HUES6 (cell line): ENCODE measurements at regions not wholly inside any gene's neighbourhood (a gene's known extent, or its start where the extent isn't known, plus 50 kb on each side); places are given as distances from the start of the nearest gene placed in this dataset.

Source experiments
- H3K27ac ChIP-seq: 2 replicates; pipeline ENCODE4 v1.7.0; 2013; ENCODE audit warnings: low read depth, mild to moderate bottlenecking, low read length, inconsistent platforms
- H3K27me3 ChIP-seq: 2 replicates; pipeline ENCODE4 v1.6.1; 2013; ENCODE audit warnings: low read length; ENCODE audit not compliant: control insufficient read depth, insufficient read depth
- H3K36me3 ChIP-seq: 2 replicates; pipeline ENCODE4 v1.6.1; 2013; ENCODE audit warnings: low read length; ENCODE audit not compliant: control insufficient read depth, insufficient read depth
- H3K4me1 ChIP-seq: 2 replicates; pipeline ENCODE4 v1.6.1; 2013; ENCODE audit warnings: low read length; ENCODE audit not compliant: control insufficient read depth, insufficient read depth
- H3K4me3 ChIP-seq: 2 replicates; pipeline ENCODE4 v1.5.1; 2013; ENCODE audit warnings: low read depth, low read length
- H3K9ac ChIP-seq: one replicate; pipeline ENCODE4 v1.6.1; 2013; ENCODE audit warnings: mild to moderate bottlenecking, low read length
- H3K9me3 ChIP-seq: 2 replicates; pipeline ENCODE4 v1.6.1; 2013; ENCODE audit warnings: low read depth, low read length; ENCODE audit not compliant: control insufficient read depth, insufficient read depth

DNA sequence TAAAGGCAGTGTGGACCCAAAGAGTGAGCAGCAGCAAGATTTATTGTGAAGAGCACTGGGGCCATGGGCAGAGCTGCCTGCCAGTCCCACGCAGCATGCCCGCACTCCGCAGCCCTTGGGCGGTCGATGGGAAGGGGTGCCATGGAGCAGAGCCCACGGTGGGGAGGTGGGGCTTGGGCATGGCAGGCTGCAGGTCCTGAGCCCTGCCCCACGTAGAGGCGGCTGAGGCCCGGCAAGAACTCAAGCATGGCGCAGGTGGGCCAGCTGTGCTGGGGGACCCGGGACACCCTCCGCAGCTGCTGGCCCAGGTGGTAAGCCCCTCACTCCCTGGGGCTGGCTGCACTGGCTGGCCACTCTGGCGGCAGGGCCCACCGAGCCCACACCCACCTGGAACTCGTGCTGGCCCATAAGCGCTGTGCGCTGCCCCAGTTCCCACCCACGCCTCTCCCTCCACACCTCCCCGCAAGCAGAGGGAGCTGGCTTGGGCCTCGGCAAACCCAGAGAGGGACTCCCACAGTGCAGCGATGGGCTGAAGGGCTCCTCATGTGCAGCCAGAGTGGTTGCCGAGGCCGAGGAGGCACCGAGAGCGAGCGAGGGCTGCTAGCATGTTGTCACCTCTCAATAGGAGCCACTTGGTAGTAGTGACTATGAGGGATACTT is 1218.8 kb upstream of the EPHA6 start:
- H3K27me3 ChIP-seq = no peaks in the 10 kb centered on the region
- H3K9me3 ChIP-seq = peaks cover 15% of the 10 kb centered on the region; the same call in 1 of the 2 replicates
- H3K9ac ChIP-seq = no peak overlapping the region
- no peaks in the 10 kb centered on the region for H3K36me3 ChIP-seq
- H3K4me3 ChIP-seq = no peak overlapping the region
- no peaks in the 10 kb centered on the region for H3K4me1 ChIP-seq
- H3K27ac ChIP-seq = no peak overlapping the region

DNA sequence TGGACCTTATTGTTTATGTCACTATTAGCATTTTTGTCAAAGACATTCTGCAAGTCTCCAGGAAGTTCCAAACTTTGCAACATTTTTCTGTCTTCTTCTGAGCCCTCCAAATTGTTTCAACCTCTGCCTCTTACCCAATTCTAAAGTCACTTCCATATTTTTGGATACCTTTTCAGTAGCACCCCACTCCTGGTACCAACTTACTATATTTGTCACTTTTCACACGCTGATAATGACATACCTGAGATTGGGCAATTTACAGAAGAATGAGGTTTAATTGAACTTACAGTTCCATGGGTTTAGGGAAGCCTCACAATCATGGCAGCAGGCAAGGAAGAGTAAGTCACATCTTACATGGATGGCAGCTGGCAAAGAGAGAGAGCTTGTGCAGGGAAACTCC is 1206.5 kb upstream of the EPHA6 start:
- no peaks in the 10 kb centered on the region for H3K36me3 ChIP-seq
- no peak overlapping the region for H3K9ac ChIP-seq
- H3K27me3 ChIP-seq = no peaks in the 10 kb centered on the region

DNA sequence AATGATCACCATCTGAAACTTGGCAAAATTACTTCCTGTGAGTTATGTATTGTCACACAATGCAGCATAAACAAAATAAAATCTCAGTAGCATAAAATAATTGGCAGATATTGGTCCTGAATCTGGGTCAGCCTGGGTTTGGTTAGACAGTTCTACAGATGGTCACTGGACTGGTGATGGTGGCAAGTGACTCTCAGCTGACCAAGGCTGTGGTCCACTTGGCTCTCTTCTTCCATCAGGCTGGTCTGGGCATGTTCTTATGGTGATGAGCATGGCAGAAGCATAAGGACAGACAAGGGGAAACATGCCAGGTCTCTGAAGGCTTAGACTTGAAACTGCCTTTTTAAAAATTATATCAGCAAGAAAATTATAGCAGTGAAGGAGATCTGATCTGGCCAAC is 1205.0 kb upstream of the EPHA6 start:
- Histone ChIP-seq H3K27me3 (no peaks in the 10 kb centered on the region), H3K9ac (no peak overlapping the region), H3K36me3 (no peaks in the 10 kb centered on the region), H3K4me3 (no peak overlapping the region), H3K9me3 (peaks cover 44% of the 10 kb centered on the region), H3K4me1 (no peaks in the 10 kb centered on the region), H3K27ac (no peak overlapping the region)

More for the DNA sequence above, 1206.5 kb upstream of the EPHA6 start:
- Histone ChIP-seq H3K27ac (no peak overlapping the region), H3K4me1 (no peaks in the 10 kb centered on the region), H3K9me3 (peaks cover 44% of the 10 kb centered on the region), H3K4me3 (no peak overlapping the region)

DNA sequence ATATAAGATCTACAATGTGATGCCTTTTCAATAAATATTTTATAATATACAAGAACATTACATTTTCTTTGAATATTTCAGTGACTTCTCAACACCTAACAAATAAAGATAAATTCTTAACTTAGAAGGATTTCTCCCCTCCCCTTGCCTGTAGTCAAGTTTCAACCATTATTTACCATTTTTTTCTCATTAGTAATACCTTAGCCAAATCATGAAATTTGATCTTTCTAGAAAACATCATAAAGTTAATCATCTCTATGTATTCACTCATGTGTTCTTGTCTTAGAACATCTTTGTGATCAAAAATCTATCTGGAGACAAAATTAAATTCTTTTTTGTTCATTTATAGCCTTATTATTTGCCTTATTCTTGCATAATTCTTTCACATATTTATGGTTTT is 1201.8 kb upstream of the EPHA6 start:
- no peak overlapping the region for H3K9ac ChIP-seq
- H3K27me3 ChIP-seq = no peaks in the 10 kb centered on the region
- no peak overlapping the region for H3K27ac ChIP-seq
- H3K36me3 ChIP-seq = no peaks in the 10 kb centered on the region
- H3K9me3 ChIP-seq = peaks cover 23% of the 10 kb centered on the region
- no peaks in the 10 kb centered on the region for H3K4me1 ChIP-seq
- no peak overlapping the region for H3K4me3 ChIP-seq

DNA sequence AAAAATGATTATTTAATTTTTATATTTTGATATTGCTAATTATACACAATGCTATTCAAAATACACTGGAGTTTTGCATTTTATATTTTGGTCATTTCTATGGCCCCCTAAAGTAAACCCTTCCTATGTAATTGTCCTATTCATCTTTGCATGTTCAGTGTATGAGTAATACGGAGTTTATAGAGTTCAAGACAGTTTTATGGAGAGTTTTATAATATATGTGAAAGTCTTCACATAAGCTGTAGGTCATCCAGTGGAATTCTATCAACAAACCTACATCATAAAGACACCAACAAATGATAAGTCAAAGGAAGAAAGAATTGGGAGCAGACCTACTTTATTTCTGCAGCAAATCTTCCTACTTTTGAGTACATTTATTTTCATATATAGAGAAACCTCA is 1200.4 kb upstream of the EPHA6 start:
- no peaks in the 10 kb centered on the region for H3K27me3 ChIP-seq
- H3K27ac ChIP-seq = no peak overlapping the region
- no peaks in the 10 kb centered on the region for H3K36me3 ChIP-seq
- peaks cover 13% of the 10 kb centered on the region for H3K9me3 ChIP-seq
- H3K4me1 ChIP-seq = no peaks in the 10 kb centered on the region
- no peak overlapping the region for H3K9ac ChIP-seq
- no peak overlapping the region for H3K4me3 ChIP-seq

DNA sequence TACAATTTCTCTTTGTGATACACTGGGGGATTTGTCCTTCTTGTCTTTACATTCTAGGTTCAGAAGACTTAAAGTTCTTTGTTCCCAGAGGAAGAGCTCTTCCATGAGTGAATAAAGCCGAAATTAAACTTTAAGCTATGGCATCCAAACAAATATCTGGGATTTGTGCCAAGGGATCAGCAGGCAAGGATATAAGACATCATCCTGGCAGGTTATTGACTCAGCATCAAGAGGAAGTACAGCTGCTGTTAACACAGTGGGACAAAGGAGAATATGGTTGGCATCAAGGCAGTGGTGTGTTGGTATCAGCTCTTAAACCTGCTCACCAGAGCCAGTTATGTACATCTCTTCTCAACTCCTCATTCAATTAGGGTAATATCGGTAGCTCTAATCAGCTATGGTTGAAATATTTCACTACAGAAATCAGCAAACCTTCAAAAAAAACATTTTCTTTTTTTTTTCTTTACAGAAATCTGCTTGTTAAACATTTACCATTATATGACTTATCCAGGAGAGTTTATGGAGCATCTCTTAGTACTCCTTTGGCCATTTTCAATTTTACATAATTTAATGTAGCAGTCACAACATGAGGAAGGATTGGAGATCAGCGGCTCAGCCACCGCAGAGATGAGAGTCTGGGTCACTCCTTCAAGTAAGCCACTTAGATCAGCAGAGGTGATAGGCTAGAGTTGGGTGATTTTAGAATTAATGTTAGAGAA is 1198.6 kb upstream of the EPHA6 start:
- no peak overlapping the region for H3K4me3 ChIP-seq
- H3K27ac ChIP-seq = no peak overlapping the region
- H3K4me1 ChIP-seq = no peaks in the 10 kb centered on the region
- no peaks in the 10 kb centered on the region for H3K27me3 ChIP-seq
- no peaks in the 10 kb centered on the region for H3K36me3 ChIP-seq
- H3K9me3 ChIP-seq = no peaks in the 10 kb centered on the region
- no peak overlapping the region for H3K9ac ChIP-seq

DNA sequence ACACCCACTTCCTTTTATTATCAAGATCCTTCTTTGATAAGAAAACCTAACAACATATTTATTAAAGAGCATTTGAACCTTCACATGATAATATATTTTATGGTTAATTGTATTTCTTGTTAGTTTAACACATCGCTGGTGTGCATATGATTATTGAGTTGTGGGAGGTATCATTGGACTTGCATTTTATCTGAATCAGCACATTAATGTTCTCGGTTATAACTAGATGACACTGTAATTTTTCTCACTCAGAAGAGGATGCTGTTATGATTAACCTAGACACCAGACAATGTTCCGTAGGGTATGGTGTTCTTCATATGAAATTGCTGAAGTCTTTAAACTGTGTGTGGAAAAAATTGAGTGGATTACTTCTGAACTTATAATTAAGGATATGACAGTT is 1188.3 kb upstream of the EPHA6 start:
- Histone ChIP-seq H3K4me3 (no peak overlapping the region), H3K4me1 (0 out of 2 replicates have a peak, but pooled peaks cover 3% of the 10 kb centered on the region), H3K9me3 (no peaks in the 10 kb centered on the region), H3K36me3 (no peaks in the 10 kb centered on the region), H3K9ac (no peak overlapping the region), H3K27ac (no peak overlapping the region), H3K27me3 (no peaks in the 10 kb centered on the region)

DNA sequence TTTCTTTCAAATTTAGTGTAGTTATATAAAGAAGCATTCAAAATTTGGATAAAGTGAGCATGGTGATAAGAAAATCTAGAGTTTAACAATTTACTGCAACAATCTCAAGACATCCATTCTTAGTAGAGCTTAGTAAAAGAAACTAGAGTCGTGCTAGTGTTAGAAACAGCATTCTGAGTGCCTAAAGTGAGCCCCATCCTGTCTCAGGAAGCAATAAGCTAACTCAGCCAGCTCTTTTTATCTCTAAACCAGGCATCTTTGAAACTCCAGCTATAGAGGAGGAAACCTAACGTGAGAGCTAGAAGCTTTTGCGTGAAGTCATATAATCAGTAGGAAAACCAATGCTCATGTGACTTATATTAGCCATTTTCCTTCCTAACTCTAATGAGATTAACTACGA is 1187.1 kb upstream of the EPHA6 start:
- Histone ChIP-seq H3K9me3 (no peaks in the 10 kb centered on the region), H3K36me3 (no peaks in the 10 kb centered on the region), H3K27me3 (no peaks in the 10 kb centered on the region), H3K4me1 (0 out of 2 replicates have a peak, but pooled peaks cover 3% of the 10 kb centered on the region), H3K4me3 (no peak overlapping the region), H3K27ac (no peak overlapping the region), H3K9ac (no peak overlapping the region)

DNA sequence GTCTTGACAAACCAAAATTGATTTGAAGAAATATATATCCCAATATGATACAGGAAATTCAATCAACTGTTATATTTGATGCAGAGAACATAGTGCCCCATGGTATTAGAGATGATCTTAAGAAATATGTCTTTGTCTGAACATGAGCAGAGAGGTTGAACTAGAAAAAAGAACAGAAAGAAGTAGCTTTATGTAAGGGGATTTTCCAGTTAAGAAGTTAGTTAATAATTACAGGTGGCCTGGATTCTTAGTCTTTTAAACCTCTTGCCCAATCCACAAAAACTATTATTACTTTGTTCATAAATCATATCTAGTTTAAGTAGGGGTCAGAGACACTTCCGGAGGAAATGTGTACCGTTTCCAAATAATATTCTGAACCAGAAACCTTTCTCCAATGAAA is 1186.7 kb upstream of the EPHA6 start:
- Histone ChIP-seq H3K9ac (no peak overlapping the region), H3K9me3 (no peaks in the 10 kb centered on the region), H3K4me3 (no peak overlapping the region)

DNA sequence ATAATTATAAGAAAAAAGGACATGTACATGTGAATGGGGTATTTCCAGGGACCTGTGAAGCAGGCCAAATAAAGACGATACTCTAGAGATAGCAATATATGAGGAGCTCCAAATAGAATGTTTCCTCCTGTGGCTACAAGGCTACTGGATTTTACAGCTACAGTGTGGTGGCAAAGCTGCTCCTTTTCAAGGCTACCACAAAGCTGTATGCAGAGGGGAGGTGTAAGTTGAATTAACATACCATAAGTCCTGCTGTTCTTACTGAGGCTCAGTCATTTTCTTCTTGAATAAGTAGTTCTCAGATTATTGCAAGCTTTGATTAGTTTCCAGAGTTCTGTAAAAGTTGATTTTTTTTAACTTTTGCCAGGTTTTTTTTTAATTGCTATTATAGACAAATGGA is 1184.6 kb upstream of the EPHA6 start:
- H3K36me3 ChIP-seq = no peaks in the 10 kb centered on the region
- no peaks in the 10 kb centered on the region for H3K9me3 ChIP-seq
- H3K9ac ChIP-seq = no peak overlapping the region
- H3K27ac ChIP-seq = no peak overlapping the region
- H3K27me3 ChIP-seq = no peaks in the 10 kb centered on the region
- 0 out of 2 replicates have a peak, but pooled peaks cover 3% of the 10 kb centered on the region for H3K4me1 ChIP-seq
- no peak overlapping the region for H3K4me3 ChIP-seq

More for the DNA sequence above, 1186.7 kb upstream of the EPHA6 start:
- 0 out of 2 replicates have a peak, but pooled peaks cover 3% of the 10 kb centered on the region for H3K4me1 ChIP-seq
- H3K27ac ChIP-seq = no peak overlapping the region
- H3K27me3 ChIP-seq = no peaks in the 10 kb centered on the region
- no peaks in the 10 kb centered on the region for H3K36me3 ChIP-seq

DNA sequence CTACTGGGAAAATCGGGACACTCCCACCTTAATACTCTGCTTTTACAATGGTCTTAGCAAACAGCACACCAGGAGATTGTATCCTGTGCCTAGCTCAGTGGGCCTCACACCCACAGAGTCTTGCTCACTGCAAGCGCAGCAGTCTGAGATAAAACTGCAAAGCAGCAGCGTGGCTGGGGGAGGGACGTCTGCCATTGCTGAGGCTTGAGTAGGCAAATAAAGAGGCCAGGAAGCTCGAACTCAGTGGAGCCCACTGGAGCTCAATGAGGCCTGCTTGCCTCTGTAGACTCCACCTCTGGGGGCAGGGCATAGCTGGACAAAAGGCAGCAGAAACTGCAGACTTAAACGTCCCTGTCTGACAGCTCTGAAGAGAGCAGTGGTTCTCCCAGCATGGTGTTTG is 1169.1 kb upstream of the EPHA6 start:
- Histone ChIP-seq H3K4me3 (no peak overlapping the region), H3K9ac (no peak overlapping the region), H3K36me3 (no peaks in the 10 kb centered on the region), H3K27me3 (no peaks in the 10 kb centered on the region), H3K9me3 (peaks cover 27% of the 10 kb centered on the region), H3K4me1 (no peaks in the 10 kb centered on the region), H3K27ac (no peak overlapping the region)
